ENCODE measurements at regions not wholly inside any gene's neighbourhood (a gene's known extent, or its start where the extent isn't known, plus 50 kb on each side); places are given as distances from the start of the nearest gene placed in this dataset.
"Not testable (repeated sequence)": the region's sequence is repeated elsewhere in the genome, so short reads cannot be mapped to it uniquely, and the experiment has no call there.

DNA sequence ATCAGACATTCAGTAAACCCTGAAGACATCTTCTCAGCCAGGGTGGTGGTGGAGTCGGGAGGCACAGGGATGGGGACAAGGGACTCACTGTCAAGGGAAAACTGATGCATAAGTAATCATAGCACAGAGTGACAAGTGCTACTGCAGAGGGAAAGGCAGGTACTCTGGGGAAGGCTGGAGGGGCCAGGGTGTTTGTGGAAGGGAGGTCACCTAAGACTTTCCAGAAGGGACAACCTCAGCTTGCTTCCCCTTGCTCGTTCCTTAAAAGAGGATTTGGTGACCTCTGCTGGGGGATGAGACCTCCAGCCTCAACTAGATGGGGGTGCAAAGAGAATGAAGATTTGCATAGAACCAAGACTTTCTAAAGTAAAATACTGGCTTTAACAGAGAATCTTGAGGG lies 99.5 kb downstream of the SLC4A3 start:
- no peak for DNase-seq (ENCODE audit: low read depth in 2 of 2, low spot score in 1 of 2)

DNA sequence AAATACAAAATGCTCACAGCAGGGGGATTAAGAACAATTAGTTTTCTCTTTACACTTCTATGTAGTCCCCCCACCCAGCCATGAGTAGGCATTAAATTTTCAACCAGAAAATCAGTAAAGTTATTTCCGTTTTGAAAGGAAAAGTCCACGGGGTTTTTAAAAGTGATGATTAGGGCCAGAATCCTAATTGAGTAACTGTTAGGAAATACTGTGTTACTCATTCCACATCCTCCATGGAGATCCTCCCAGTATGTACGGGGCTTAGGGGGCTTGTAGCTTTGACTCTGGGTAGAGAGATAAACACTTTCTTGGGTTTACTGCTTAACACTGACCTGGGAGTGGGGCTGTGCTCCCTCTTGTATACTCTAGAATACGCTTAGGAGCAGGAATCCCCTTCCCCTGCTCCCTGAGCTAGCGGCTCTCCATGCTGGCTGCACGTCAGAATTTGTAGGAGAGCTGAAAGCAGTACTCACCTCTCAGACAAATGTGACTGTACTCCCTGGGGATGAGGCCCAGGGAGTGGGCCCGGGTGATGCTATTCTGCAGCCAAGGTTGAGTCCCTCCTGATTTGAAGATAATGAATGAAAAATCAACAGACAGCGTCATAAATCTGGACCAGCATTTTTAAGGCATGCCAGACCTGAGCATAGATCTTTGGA lies 100.5 kb downstream of the SLC4A3 start:
- DNase-seq (ENCODE audit: low read depth in 2 of 2, low spot score in 1 of 2), result no peak

DNA sequence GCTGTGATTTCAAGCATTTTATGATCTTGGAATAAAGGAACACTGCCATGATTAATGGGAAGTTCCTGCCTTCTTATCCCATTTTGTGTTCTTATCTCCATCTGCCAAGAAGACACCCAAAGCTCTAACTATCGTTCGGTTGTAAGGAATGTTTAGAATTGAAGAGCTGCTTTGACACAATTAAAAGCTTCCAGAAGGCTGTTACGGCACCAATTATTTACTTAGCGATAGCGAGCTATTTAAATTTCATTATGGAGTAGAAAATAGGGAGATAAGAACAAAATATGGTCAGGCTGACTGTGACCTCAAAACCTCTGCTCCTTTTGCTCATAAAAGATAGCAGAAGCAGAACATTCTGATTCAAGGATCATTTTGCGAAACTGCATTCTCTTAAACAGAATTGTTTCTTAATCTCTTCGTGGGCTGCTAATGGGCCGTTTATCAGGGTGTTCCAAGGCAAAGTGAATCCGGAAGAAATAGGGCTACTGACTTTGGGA lies 101.6 kb downstream of the SLC4A3 start:
- DNase-seq (ENCODE audit: low read depth in 2 of 2, low spot score in 1 of 2), result no peak

DNA sequence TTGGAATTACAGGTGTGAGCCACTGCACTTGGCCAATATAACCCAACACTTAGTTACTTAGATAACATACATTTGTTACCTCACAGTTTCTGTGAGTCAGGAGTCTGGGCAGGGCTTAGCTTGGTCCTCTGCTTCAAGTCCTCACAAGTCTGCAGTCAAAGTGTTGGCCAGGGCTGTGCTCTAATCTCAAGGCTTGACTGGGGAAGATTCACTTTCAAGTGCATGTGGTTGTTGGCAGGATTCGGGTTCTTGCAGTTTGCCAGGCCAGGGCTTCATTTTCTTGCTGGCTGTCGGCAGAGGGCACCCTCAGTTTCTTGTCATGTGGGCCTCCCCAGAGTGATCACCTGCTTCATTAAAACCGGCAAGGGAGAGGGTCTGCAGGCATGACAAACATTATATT lies 103.7 kb downstream of the SLC4A3 start:
- no peak for DNase-seq (ENCODE audit: low read depth in 2 of 2, low spot score in 1 of 2)

DNA sequence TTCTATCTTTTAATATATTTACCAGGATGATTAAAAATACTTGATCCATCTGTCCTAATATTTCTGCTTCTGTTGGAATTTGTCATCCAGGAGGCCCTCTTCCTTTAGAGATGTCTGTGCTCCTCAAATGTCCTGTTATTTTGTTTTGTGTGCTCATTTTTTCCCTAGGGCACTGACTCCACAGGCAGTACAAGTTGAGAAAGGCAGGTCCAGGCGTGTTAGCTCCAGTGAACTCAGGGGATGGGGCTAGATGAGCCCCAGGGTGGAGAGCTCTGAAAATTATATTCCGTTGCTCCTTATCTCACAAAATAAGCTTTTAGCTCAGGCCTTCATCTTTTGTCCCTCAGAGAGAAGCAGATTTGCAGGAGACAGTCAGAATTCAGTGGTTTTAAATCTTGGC lies 105.7 kb downstream of the SLC4A3 start:
- DNase-seq (ENCODE audit: low read depth in 2 of 2, low spot score in 1 of 2), result no peak

DNA sequence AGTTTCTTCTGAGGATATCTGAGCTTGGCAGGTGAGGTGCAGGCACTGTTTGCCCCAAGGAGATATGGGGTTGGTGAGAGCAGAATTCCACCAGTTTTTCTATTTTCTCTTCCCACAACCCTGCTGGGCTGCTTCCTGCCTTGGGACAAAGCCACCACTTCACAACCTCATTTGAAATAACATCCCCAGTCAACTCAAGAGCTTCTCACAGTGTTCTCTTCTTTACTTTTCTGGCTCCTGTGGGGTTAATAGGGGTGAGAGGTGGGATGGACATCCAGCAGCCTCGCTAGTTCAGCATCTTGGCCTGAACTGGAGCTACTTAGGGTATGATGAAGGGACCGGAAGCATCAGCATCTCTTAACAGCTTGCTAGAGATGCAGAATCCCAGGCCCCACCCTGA lies 106.3 kb downstream of the SLC4A3 start:
- DNase-seq (ENCODE audit: low read depth in 2 of 2, low spot score in 1 of 2), result no peak

DNA sequence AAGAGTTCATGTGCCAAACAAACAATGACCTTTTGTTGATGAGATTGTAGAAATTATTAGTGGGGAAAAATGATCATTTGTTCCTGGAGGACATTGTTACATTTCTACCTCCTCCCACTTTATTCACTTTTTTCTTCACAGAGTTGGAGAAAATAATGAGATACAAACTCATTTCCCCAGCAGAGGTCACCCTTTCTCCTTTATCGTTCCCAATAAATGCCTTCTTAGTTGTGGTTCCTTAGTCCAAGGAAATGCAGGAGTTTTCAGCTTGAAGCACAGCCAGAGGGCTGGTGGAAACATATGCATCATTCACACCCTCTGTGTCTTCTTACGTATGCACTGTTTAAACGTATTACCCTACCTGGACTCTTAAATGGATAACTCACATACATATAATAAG lies 108.8 kb downstream of the SLC4A3 start:
- no peak for DNase-seq (ENCODE audit: low read depth in 2 of 2, low spot score in 1 of 2)

DNA sequence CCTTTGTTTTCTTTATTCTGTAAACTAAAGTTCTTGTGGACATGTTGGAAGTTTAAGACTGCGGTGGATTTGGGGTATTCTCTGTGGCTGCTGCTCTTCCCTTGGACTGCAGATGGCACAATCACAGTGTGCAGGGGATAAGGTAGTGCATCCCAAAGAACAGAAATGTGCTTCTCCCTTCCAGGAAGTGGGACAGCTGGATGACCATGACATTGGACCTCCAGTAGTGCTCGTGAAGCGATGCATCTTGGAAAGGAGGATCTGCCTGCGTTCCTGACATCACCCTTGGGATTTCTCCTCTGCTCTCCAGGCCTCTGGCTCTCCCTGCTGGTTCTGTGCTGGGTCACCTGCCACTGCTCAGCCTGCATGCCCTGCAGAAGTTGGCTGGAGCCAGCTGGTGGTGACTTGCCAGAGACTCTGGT lies 109.9 kb downstream of the SLC4A3 start:
- no peak for DNase-seq (ENCODE audit: low read depth in 2 of 2, low spot score in 1 of 2)

DNA sequence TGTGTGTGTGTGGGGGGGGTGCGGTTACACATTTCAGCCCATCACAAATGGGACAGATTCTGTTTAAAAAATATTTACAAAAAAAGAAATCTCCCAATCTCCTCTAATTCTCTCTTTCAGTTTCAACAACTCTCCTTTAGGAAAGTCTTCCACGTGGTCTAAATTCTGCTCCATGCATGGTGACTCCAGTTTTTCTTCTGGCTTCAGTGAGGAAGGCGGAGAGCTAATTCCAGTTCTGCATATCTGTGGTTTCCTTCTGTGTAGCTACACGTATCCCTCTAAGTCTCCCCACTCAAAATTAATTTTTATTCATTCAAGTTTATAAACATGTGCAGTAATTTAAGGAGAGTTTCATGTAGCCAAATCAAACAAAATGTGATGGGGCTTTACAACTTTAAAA lies 111.6 kb downstream of the SLC4A3 start:
- no peak for DNase-seq (ENCODE audit: low read depth in 2 of 2, low spot score in 1 of 2)

DNA sequence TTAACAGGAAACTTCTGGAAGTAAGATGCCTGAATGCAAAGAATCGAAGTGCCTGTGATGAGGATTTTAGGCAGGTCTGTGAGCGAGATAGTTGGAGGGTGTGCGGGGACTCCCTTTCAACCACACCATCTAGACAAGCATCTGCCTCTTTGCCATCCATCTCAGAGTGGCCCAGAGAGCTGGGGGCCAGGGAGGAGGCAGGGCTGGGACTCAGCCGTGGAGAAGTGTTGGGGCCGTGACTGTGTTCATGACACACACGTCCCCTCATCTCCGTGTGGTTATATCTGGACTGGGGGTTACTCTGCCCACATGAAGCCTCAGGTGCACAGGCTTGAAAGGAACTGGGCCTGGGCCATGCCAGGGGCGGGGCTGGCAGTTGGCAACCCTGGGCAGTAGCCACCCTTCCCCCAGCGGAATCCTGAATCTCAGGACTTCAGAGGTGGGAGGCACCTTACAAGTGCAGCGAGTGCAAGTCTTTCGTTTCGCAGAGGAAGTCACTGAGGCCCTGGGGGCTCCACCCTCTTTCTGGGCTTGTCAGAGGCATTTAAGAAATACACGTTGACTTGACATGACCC lies 112.5 kb downstream of the SLC4A3 start:
- no peak for DNase-seq (ENCODE audit: low read depth in 2 of 2, low spot score in 1 of 2)

DNA sequence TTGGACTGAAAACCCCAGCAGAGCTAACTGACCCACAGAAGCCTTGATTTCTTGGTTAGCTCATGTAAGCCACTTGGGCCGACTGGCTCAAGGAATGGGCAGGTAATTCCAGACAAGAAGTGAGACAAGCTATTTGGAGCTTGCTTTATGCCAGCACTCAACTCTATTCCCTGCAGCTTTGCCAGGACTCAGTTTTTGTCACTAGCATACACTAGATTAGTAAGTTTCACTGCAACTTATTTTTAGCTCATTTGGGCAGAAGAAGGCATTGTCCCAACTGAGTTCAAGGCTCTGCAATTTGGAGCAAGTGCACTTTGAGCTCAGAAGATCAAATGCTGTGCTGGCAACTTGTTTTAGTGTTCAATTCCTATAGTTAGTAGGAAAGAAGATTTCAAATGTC lies 116.1 kb downstream of the SLC4A3 start:
- no peak for DNase-seq (ENCODE audit: low read depth in 2 of 2, low spot score in 1 of 2)

DNA sequence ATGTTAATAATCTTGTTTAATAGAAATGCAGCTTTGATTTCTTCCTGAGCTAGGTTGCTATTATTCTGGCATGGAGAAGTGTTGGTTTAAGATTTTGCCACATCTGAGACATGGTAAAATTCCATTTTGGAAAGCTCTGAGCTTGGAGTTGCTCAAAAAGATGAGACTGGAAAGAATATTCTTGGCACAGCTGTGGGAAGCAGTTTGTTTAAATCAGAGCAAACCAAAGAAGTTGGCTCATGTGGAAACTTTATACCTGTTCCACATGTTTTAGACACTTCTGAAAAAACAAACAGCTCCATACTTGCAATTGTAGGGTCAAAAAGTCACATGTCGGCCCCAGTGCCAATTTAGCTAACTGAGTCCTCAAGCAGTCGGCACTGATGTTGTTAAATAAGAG lies 116.6 kb downstream of the SLC4A3 start:
- no peak for DNase-seq (ENCODE audit: low read depth in 2 of 2, low spot score in 1 of 2)

DNA sequence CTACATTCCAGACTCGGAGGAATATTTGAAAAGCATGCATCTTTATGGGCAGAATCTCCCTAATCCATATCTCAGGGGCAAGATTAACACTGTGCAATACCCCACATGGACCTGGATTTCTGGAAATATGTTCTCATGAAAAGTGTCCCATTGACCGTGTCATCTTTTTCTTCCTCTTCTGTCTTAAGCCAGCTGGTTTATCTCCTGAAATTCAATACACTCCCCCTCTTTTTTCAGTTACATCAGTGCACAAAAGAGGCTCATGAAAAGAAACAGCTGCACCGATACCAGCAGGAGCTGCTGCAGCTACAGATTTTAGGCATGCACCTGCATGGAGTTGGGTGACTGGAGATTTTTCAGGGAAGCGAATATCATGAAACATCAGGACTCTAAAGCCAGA lies 117.2 kb downstream of the SLC4A3 start:
- no peak for DNase-seq (ENCODE audit: low read depth in 2 of 2, low spot score in 1 of 2)

DNA sequence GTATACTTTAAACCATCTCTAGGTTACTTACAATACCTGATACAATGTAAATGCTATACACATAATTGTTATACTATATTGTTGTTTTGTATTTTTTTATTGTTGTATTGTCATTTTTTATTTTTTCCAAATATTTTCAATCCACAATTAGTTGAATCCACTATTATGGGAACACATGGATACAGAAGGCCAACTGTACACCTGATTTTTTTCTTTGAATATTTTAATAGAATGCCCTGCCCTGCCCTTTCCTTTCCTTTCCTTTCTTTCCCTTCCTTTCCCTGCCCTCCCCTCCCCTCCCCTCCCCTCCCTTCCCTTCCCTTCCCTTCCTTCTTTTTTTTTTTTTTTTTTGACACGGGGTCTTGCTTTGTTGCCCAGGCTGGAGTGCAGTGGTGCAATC lies 120.2 kb downstream of the SLC4A3 start:
- no peak for DNase-seq (ENCODE audit: low read depth in 2 of 2, low spot score in 1 of 2)

DNA sequence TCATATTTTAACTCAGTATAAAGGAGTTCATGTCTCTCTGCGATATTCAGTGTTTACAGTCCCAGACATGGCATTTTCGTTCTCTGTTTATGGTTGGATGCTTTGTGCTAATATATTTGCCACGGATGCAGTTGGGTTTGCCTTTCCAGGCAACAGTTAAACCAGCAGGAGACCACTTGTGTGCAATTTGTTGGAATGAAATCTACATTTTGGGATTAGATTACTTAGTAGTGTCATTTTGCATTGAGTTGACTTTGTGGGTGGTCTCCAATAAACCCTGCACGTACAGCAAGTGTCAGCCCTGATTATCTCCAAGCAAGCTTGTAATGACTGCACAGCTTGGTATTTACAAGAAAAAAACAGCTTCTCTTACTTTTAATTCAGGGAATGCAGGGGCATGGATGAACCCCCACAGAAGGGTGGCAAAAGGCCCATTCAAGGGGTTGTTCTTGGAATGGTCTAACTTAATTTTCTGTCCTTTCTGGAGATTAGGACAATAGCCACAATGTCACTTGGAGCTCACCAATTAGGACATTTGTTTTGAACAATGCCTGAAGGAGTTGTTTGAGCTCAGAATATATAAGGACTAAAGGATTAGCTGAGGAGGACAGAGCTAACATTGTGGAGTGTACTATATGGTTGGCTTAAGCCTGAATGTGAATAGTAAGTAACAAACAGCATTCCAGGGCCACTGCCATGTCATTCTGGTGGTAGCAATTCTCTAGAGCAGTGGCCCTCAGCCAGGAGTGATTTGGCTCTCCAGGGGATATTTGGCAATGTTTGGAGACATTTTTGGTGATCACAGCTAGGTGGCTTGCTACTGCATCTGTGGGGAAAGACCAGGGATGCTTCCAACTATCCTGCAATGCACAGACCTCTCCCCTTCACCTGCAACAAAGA lies 121.5 kb downstream of the SLC4A3 start:
- no peak for DNase-seq (ENCODE audit: low read depth in 2 of 2, low spot score in 1 of 2)

DNA sequence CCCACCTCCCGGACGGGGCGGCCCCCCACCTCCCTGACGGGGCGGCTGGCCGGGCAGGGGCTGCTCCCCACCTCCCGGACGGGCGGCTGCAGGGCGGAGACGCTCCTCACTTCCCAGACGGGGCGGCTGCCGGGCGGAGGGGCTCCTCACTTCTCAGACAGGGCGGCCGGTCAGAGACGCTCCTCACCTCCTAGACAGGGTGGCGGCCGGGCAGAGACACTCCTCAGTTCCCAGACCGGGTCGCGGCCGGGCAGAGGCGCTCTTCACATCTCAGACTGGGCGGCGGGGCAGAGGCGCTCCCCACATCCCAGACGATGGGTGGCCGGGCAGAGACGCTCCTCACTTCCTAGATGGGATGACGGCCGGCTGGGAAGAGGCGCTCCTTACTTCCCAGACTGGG lies 123.7 kb downstream of the SLC4A3 start:
- DNase-seq (ENCODE audit: low read depth in 2 of 2, low spot score in 1 of 2), result not testable (repeated sequence)

DNA sequence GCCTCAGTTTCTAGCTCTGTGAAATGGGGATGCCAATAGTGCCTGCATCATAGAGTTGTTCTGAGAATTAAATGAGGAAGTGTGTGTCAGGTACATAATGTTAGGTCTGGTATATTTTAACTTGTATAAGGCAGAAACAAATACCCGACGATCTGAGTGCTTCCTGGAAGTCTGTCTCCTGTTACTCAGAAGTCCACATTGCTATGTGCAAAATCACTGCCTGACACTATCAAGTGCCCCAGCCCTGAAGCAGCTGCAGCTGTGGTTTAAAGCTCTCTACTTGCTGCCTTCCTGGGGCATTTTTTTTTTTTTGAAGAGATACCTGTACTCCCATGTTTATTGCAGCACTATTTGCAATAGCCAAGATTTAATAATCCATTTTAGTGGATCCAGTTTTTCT lies 125.3 kb downstream of the SLC4A3 start:
- no peak for DNase-seq (ENCODE audit: low read depth in 2 of 2, low spot score in 1 of 2)

DNA sequence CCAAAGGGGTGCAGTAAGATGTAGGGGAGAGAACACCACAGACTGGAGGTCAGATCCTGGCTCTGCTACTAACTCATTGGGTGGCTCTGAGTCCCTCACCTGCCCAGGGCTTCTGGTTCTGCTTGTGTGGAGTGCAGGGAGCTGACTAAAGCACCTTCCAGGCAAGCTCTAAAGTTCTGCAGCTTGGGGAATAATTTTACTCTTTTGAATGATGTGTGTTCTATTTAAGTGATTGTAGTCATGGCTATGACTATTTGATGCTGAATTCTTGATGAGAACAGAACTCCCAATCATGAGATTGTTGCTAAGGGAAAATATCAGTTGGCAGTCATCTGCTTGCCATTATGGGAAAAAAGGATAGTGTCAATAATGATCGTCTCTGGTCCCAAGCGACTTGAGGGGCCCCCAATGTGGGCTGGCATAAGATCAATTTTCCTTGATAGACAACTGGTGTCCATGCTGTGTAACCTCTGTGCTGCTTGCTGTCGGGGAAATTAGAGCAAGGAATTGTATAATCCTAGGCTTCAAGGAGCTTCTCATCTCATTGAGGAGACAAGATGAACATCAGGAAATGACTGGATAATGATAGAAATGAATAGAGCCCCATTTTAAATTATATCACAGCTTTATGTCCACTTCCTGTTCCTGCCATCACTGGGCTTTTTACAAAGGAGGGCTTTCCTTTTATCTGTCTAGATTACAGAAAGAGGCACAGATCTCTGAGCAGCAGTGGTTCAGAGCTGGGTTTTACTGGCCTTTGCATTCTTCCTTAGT lies 131.7 kb downstream of the SLC4A3 start:
- no peak for DNase-seq (ENCODE audit: low read depth in 2 of 2, low spot score in 1 of 2)

DNA sequence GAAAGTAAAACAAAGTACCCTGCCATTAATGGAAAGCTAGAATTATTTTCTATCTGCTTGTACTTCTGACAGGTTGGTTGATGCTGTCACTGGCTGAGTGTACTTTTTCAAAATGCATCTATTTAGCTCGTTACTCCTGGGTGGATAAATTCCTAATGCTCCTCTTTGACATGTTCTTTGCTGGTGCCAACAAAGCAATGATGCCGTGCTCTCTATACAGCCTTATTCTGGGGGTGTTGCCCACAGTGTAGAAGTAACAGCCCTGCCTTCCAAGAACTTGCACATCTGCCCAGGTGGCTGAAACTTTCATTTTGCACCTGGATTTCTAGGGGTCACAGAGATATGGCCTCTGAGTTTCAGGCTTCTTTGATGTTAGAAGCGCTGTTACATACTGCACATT lies 132.4 kb downstream of the SLC4A3 start:
- DNase-seq (ENCODE audit: low read depth in 2 of 2, low spot score in 1 of 2), result no peak

DNA sequence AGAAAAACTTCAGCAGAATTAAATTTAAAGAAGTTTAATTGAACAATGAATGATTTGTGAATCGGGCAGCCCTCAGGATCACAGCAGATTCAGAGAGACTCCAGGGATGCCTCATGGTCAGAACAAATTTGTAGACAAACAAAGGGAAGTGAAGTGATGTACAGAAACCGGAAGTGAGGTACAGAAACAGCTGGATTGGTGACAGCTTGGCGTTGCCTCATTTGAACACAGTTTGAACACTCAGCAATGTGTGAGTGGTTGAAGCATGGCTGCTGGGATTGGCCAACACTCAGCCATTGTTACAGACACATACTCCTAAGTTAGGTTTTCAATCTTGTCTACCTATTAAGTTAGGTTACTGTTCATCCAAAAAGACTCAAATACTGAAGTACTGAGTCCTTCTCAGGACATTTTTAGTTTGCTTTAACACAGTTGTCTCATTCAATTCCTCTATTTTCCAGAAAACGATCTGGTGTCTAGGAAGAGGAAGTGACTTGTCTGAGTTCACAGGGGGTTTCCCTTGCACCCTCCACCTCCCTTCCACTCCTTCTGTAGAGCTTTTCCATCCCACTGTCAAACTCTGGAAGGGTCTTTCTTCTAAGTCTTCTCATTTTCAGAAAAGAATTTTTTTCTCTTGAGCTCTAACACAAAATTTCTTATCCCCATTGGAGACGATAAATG lies 137.9 kb downstream of the SLC4A3 start:
- no peak for DNase-seq (ENCODE audit: low read depth in 2 of 2, low spot score in 1 of 2)

DNA sequence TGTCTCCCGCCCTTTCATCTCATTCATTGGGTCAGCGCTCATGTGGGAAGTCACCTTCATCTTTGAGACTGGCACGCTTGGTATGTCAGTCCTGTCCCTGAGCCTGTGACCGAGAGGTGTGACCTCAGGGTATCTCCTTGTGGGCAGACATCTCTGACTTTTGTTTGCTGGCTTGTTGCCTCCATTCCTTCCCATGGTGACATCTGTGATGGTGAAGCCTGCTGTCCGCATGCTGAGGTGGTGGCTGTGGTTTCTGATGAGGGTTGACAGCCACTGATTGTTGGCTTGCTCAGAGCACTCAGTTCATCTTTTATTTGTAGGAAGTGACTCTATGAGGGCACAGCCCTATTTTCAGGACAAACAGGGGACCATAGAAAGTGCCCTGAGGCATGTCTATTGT lies 139.2 kb downstream of the SLC4A3 start:
- no peak for DNase-seq (ENCODE audit: low read depth in 2 of 2, low spot score in 1 of 2)

Measured in stimulated activated CD8-positive, alpha-beta memory T cell treated with anti-CD3 and anti-CD28 coated beads, Interleukin-4, amount 100 ng/mL, for 1 hour (primary cell).